ENCODE measurements at regions not wholly inside any gene's neighbourhood (a gene's known extent, or its start where the extent isn't known, plus 50 kb on each side); places are given as distances from the start of the nearest gene placed in this dataset.

DNA sequence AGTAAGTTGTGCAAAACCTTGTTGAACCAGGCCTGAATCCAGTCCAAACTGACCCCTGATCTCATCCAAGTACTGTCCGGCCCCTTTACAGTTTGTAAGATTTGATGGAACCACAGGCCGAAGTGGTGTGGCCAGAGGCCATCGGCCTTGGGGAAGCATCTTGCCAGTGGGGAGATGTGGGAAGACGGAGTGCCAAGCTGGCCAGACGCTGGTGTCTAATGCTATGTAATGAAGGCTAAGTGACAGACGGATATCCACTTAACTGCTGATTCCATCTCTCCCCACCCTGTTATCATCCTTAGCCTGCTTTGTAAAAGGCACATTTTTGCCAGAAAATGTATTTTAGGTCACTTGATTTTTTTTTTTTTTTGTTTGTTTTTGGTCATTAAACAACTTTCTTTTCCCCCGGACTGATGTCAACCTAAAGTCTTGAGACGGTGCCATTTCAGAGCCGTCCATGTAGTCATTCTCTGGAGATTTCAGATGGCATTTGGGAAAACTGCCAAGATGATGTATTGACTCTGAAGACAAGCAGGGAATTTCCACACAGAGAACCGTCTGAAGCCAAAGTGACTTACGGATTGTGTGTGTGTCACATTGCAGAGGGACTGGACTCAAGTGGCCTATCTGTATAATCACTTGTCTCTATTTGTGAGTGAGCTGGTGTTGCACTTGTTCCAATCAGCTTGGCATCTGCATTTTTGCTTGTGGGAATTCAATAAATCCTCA lies 86.5 kb upstream of the MANSC4 start:
- no peak for DNase-seq (ENCODE audit: low spot score)
- POLR2A ChIA-PET: no interaction called here

DNA sequence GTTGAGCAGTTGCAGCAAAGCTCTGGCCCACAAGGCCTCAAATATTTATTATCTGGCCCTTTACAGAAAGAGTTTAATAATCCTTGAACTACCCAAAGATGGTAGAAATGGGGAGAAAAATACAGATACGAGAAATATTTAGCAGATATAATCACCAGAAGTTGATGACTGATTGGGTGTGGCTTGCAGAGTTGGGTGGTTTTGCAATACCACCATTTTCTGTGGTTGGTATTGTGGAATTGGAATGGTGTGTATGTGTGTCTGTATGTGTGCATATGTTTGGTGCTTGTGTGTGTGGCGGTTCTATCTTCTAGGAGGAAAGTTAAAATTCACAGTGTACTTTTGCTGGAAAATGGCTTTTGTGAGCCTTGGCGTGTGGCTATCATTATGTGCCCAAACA lies 85.4 kb upstream of the MANSC4 start:
- DNase-seq (ENCODE audit: low spot score): no peak
- TF ChIP-seq EZH2phosphoT487 (IDR thresholded peaks at IDR 0.05; ENCODE audit: borderline replicate concordance, low read depth, low read length) (no peak), CTCF (conservative IDR thresholded peaks at IDR 0.05; ENCODE audit: low read length) (no peak)
- BruUV-seq (replicated peaks): no TSS peak
- Histone ChIP-seq H4K20me1 (ENCODE audit: insufficient read depth, low read length) (no peaks in the 10 kb centered on the region), H3K9me3 (ENCODE audit: low read length) (no peaks in the 10 kb centered on the region), H3K79me2 (ENCODE audit: insufficient read depth, low read depth, low read length) (no peaks in the 10 kb centered on the region), H3K4me1 (ENCODE audit: insufficient read depth, low read length, poor library complexity, severe bottlenecking) (peaks cover 13% of the 10 kb centered on the region), H3K4me3 (ENCODE audit: low read depth, low read length, poor library complexity, severe bottlenecking) (no peak overlapping the region), H3K36me3 (ENCODE audit: insufficient read depth, low read length) (no peaks in the 10 kb centered on the region), H3K9me2 (ENCODE audit: insufficient read depth, low read length) (no peaks in the 10 kb centered on the region), H2AFZ (ENCODE audit: low read length) (no peak overlapping the region), H3K4me2 (ENCODE audit: low read length) (no peak overlapping the region), H3K27ac (ENCODE audit: low read depth, low read length, poor library complexity, severe bottlenecking) (no peak overlapping the region)
- CTCF ChIA-PET (ENCODE audit: unreplicated experiment): no interaction called here
- intact Hi-C loops (cut with micrococcal nuclease; ENCODE audit: unreplicated experiment): no loop called here
- POLR2A ChIA-PET: no interaction called here

More for the DNA sequence above, 86.5 kb upstream of the MANSC4 start:
- H3K4me3 ChIP-seq (ENCODE audit: low read depth, low read length, poor library complexity, severe bottlenecking): no peak overlapping the region
- H4K20me1 ChIP-seq (ENCODE audit: insufficient read depth, low read length): no peaks in the 10 kb centered on the region
- no TSS peak for BruUV-seq (replicated peaks)
- H3K36me3 ChIP-seq (ENCODE audit: insufficient read depth, low read length): no peaks in the 10 kb centered on the region
- TF ChIP-seq CTCF (conservative IDR thresholded peaks at IDR 0.05; ENCODE audit: low read length) (no peak), EZH2phosphoT487 (IDR thresholded peaks at IDR 0.05; ENCODE audit: borderline replicate concordance, low read depth, low read length) (no peak)
- H3K9me3 ChIP-seq (ENCODE audit: low read length): no peaks in the 10 kb centered on the region
- intact Hi-C loops (cut with micrococcal nuclease; ENCODE audit: unreplicated experiment): no loop called here
- H3K27ac ChIP-seq (ENCODE audit: low read depth, low read length, poor library complexity, severe bottlenecking): no peak overlapping the region
- no peak overlapping the region for H2AFZ ChIP-seq (ENCODE audit: low read length)
- CTCF ChIA-PET (ENCODE audit: unreplicated experiment): no interaction called here
- no peaks in the 10 kb centered on the region for H3K79me2 ChIP-seq (ENCODE audit: insufficient read depth, low read depth, low read length)
- H3K9me2 ChIP-seq (ENCODE audit: insufficient read depth, low read length): no peaks in the 10 kb centered on the region
- no peak overlapping the region for H3K4me2 ChIP-seq (ENCODE audit: low read length)
- H3K4me1 ChIP-seq (ENCODE audit: insufficient read depth, low read length, poor library complexity, severe bottlenecking): peaks cover 6% of the 10 kb centered on the region

GRCh38 chr12:27864521-27864920 lies 84.5 kb upstream of the MANSC4 start:
- H3K79me2 ChIP-seq (ENCODE audit: insufficient read depth, low read depth, low read length): no peaks in the 10 kb centered on the region
- DNase-seq (ENCODE audit: low spot score): no peak
- BruUV-seq (replicated peaks): no TSS peak
- H4K20me1 ChIP-seq (ENCODE audit: insufficient read depth, low read length): no peaks in the 10 kb centered on the region
- intact Hi-C loops (cut with micrococcal nuclease; ENCODE audit: unreplicated experiment): no loop called here
- H3K36me3 ChIP-seq (ENCODE audit: insufficient read depth, low read length): no peaks in the 10 kb centered on the region
- H3K27ac ChIP-seq (ENCODE audit: low read depth, low read length, poor library complexity, severe bottlenecking): no peak overlapping the region
- no peak overlapping the region for H3K4me3 ChIP-seq (ENCODE audit: low read depth, low read length, poor library complexity, severe bottlenecking)
- POLR2A ChIA-PET: interaction anchor here (0.7 to 1.0 kb wide), 2 partner anchors 20 to 28 kb away, joined by 3 to 5 read pairs; no protein-coding TSS in a partner anchor
- H3K4me2 ChIP-seq (ENCODE audit: low read length): no peak overlapping the region
- H3K4me1 ChIP-seq (ENCODE audit: insufficient read depth, low read length, poor library complexity, severe bottlenecking): peaks cover 13% of the 10 kb centered on the region
- H3K9me2 ChIP-seq (ENCODE audit: insufficient read depth, low read length): no peaks in the 10 kb centered on the region
- H2AFZ ChIP-seq (ENCODE audit: low read length): no peak overlapping the region
- no peaks in the 10 kb centered on the region for H3K9me3 ChIP-seq (ENCODE audit: low read length)
- CTCF ChIA-PET (ENCODE audit: unreplicated experiment): no interaction called here
- no peak for TF ChIP-seq EZH2phosphoT487 (IDR thresholded peaks at IDR 0.05; ENCODE audit: borderline replicate concordance, low read depth, low read length)
- TF ChIP-seq CTCF (conservative IDR thresholded peaks at IDR 0.05; ENCODE audit: low read length): no peak

Data from OCI-LY7 (cell line).